ENCODE measurements at regions not wholly inside any gene's neighbourhood (a gene's known extent, or its start where the extent isn't known, plus 50 kb on each side); places are given as distances from the start of the nearest gene placed in this dataset.

DNA sequence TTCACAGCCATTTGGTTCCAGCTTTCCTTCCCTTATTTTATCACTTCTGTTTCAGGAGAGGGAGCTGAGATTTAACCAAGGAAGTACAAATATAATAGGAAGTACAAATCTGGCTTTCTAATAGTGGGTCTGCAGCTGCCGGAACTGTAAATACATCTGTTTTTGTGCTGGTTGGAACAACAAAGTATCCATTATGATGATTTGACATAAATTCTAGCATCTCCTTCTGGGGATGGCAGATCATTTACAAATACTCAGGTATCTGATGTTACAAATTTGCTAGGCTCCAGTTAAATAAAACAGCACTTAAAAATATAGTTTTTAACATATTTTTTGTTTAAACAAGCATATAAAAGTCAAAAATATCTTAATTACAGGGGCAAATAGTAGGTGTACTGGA is 131.3 kb upstream of the SMIM21 start:
- H3K9me3 ChIP-seq (ENCODE audit: control insufficient read depth, insufficient read depth, low read depth, low read length), result no peaks in the 10 kb centered on the region
- no peak overlapping the region for H3K9ac ChIP-seq (ENCODE audit: insufficient read depth, low read length)
- H2AFZ ChIP-seq (ENCODE audit: low read length), result no peak overlapping the region
- TF ChIP-seq EZH2 (IDR thresholded peaks at IDR 0.05; ENCODE audit: low read length, missing control alignments), result no peak
- TF ChIP-seq, protein P1, sequence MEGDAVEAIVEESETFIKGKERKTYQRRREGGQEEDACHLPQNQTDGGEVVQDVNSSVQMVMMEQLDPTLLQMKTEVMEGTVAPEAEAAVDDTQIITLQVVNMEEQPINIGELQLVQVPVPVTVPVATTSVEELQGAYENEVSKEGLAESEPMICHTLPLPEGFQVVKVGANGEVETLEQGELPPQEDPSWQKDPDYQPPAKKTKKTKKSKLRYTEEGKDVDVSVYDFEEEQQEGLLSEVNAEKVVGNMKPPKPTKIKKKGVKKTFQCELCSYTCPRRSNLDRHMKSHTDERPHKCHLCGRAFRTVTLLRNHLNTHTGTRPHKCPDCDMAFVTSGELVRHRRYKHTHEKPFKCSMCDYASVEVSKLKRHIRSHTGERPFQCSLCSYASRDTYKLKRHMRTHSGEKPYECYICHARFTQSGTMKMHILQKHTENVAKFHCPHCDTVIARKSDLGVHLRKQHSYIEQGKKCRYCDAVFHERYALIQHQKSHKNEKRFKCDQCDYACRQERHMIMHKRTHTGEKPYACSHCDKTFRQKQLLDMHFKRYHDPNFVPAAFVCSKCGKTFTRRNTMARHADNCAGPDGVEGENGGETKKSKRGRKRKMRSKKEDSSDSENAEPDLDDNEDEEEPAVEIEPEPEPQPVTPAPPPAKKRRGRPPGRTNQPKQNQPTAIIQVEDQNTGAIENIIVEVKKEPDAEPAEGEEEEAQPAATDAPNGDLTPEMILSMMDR (conservative IDR thresholded peaks at IDR 0.05 in 1 of 2, IDR thresholded peaks at IDR 0.05 in 1 of 2; ENCODE audit: low read depth in 1 of 2, low read length in 2 of 2), result no peak
- H3K36me3 ChIP-seq (ENCODE audit: control insufficient read depth, insufficient read depth, low read length), result no peaks in the 10 kb centered on the region
- no peaks in the 10 kb centered on the region for H3K4me1 ChIP-seq (ENCODE audit: control insufficient read depth, extremely low read depth, insufficient read depth, low read length)
- no peak overlapping the region for H3K4me2 ChIP-seq (ENCODE audit: extremely low read depth, insufficient read depth, low read length)
- H3K27ac ChIP-seq (ENCODE audit: insufficient read depth, low read length), result no peak overlapping the region
- H3K27me3 ChIP-seq (ENCODE audit: control insufficient read depth, insufficient read depth, low read length), result no peaks in the 10 kb centered on the region
- no peaks in the 10 kb centered on the region for H3K79me2 ChIP-seq (ENCODE audit: control insufficient read depth, insufficient read depth, low read length)
- H3K4me3 ChIP-seq (replicated peaks in 1 of 4; ENCODE audit: control extremely low read depth in 1 of 4, insufficient read depth in 1 of 4, low read depth in 3 of 4, low read length in 4 of 4), result no peak overlapping the region
- DNase-seq (ENCODE audit: low read depth in 2 of 2), result no peak
- H4K20me1 ChIP-seq (ENCODE audit: control insufficient read depth, extremely low read depth, insufficient read depth, low read length), result no peaks in the 10 kb centered on the region

DNA sequence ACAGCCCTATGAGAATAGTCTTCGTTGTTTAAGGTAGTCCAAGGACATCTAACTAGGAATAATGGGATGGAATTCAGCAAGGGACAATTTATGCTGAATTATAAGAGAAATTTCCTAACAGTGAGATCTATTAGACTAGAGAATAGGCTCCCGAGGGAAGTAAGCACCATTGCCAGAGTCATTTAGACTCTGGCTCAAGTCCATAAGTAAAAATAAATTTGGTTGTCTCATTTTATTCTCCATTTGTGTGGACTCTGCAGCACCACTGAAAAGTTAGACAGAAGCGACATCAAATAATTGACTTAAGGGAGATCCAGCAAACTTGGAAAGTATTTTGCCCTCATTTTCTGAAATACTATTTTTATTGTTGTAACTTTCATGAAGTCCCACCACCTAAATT is 129.3 kb upstream of the SMIM21 start:
- DNase-seq (ENCODE audit: low read depth in 2 of 2), result no peak
- Histone ChIP-seq H3K4me2 (ENCODE audit: extremely low read depth, insufficient read depth, low read length) (no peak overlapping the region), H3K4me1 (ENCODE audit: control insufficient read depth, extremely low read depth, insufficient read depth, low read length) (no peaks in the 10 kb centered on the region), H3K9ac (ENCODE audit: insufficient read depth, low read length) (no peak overlapping the region), H3K27me3 (ENCODE audit: control insufficient read depth, insufficient read depth, low read length) (no peaks in the 10 kb centered on the region), H4K20me1 (ENCODE audit: control insufficient read depth, extremely low read depth, insufficient read depth, low read length) (no peaks in the 10 kb centered on the region), H2AFZ (ENCODE audit: low read length) (no peak overlapping the region), H3K9me3 (ENCODE audit: control insufficient read depth, insufficient read depth, low read depth, low read length) (no peaks in the 10 kb centered on the region), H3K27ac (ENCODE audit: insufficient read depth, low read length) (no peak overlapping the region), H3K36me3 (ENCODE audit: control insufficient read depth, insufficient read depth, low read length) (no peaks in the 10 kb centered on the region), H3K79me2 (ENCODE audit: control insufficient read depth, insufficient read depth, low read length) (no peaks in the 10 kb centered on the region), H3K4me3 (replicated peaks in 1 of 4; ENCODE audit: control extremely low read depth in 1 of 4, insufficient read depth in 1 of 4, low read depth in 3 of 4, low read length in 4 of 4) (no peak overlapping the region)
- TF ChIP-seq, protein P1 (conservative IDR thresholded peaks at IDR 0.05 in 1 of 2, IDR thresholded peaks at IDR 0.05 in 1 of 2; ENCODE audit: low read depth in 1 of 2, low read length in 2 of 2), result no peak
- TF ChIP-seq EZH2 (IDR thresholded peaks at IDR 0.05; ENCODE audit: low read length, missing control alignments), result no peak

DNA sequence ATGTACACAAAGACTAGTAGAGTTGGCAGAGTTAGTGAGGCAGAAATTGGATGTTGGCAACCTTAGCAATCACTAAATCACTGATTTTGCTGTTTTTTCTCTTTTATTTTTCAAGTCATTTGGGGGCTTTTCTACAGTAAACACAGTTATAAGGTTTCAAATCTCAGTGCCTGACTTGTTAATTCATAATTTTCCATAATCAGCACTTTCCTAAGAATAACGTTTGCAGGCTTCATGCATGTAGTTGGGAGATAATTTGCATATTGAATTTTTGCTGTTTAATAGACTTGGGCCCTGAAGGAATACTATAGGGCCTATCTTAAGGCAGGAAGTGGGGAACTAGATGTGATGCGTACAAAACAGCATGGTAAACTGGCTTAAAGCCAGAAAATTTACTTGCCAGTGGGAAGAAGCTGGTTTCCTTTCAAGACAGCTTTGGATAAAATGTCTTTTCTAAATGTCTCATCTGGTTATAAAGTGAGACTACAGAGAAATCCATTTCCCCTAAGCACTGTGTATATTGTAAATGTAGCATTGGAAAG is 127.2 kb upstream of the SMIM21 start:
- no peak overlapping the region for H3K4me3 ChIP-seq (replicated peaks in 1 of 4; ENCODE audit: control extremely low read depth in 1 of 4, insufficient read depth in 1 of 4, low read depth in 3 of 4, low read length in 4 of 4)
- no peaks in the 10 kb centered on the region for H4K20me1 ChIP-seq (ENCODE audit: control insufficient read depth, extremely low read depth, insufficient read depth, low read length)
- H3K27ac ChIP-seq (ENCODE audit: insufficient read depth, low read length), result no peak overlapping the region
- H3K4me1 ChIP-seq (ENCODE audit: control insufficient read depth, extremely low read depth, insufficient read depth, low read length), result no peaks in the 10 kb centered on the region
- no peak for DNase-seq (ENCODE audit: low read depth in 2 of 2)
- H3K27me3 ChIP-seq (ENCODE audit: control insufficient read depth, insufficient read depth, low read length), result no peaks in the 10 kb centered on the region
- no peak overlapping the region for H3K4me2 ChIP-seq (ENCODE audit: extremely low read depth, insufficient read depth, low read length)
- H2AFZ ChIP-seq (ENCODE audit: low read length), result no peak overlapping the region
- TF ChIP-seq EZH2 (IDR thresholded peaks at IDR 0.05; ENCODE audit: low read length, missing control alignments), result no peak
- TF ChIP-seq, protein P1 (conservative IDR thresholded peaks at IDR 0.05 in 1 of 2, IDR thresholded peaks at IDR 0.05 in 1 of 2; ENCODE audit: low read depth in 1 of 2, low read length in 2 of 2), result no peak
- no peaks in the 10 kb centered on the region for H3K79me2 ChIP-seq (ENCODE audit: control insufficient read depth, insufficient read depth, low read length)
- no peaks in the 10 kb centered on the region for H3K9me3 ChIP-seq (ENCODE audit: control insufficient read depth, insufficient read depth, low read depth, low read length)
- no peak overlapping the region for H3K9ac ChIP-seq (ENCODE audit: insufficient read depth, low read length)
- H3K36me3 ChIP-seq (ENCODE audit: control insufficient read depth, insufficient read depth, low read length), result no peaks in the 10 kb centered on the region

Measured in fibroblast of lung (primary cell).